OCI-LY7 (cell line): ENCODE measurements at regions not wholly inside any gene's neighbourhood (a gene's known extent, or its start where the extent isn't known, plus 50 kb on each side); places are given as distances from the start of the nearest gene placed in this dataset.

Experiments
- CTCF ChIP-seq: fragments of 200-600 bp; sonication (generic); conservative IDR thresholded peaks from 2 replicates; pipeline ENCODE4 v1.5.1; 2014; ENCODE audit warnings: mild to moderate bottlenecking, antibody characterized with exemption, low read length, moderate library complexity, mixed read lengths
- EZH2phosphoT487 ChIP-seq: fragments of 200-600 bp; sonication (generic); IDR thresholded peaks from 2 replicates; pipeline ENCODE4 v1.6.1; 2018; ENCODE audit warnings: low read depth, borderline replicate concordance, mild to moderate bottlenecking, mixed run types, antibody characterized with exemption, low read length, moderate library complexity, mixed read lengths

- no peak for TF ChIP-seq CTCF
- TF ChIP-seq EZH2phosphoT487 = no peak
These were observed 84.1 kb downstream of the MAB21L3 start for GRCh38 chr1:116195077-116195868.
